Adipocyte (in vitro differentiated cells): ENCODE measurements at regions not wholly inside any gene's neighbourhood (a gene's known extent, or its start where the extent isn't known, plus 50 kb on each side); places are given as distances from the start of the nearest gene placed in this dataset.
A peak's percentile ranks its signal among the peaks of the same experiment; 100 is the strongest.

Source experiments
- DNase-seq: peaks from one replicate; pipeline ENCODE4 v3.0.0-alpha.2; 2015; ENCODE audit warnings: low read depth
- H3K27me3 ChIP-seq: replicated peaks from 2 replicates; pipeline ENCODE4 v1.7.0; 2013; ENCODE audit warnings: mild to moderate bottlenecking, low read length, moderate library complexity; ENCODE audit not compliant: control insufficient read depth, insufficient read depth
- H3K36me3 ChIP-seq: 2 replicates; pipeline ENCODE4 v1.7.0; 2013; ENCODE audit warnings: low read length, mild to moderate bottlenecking, moderate library complexity; ENCODE audit not compliant: control insufficient read depth, insufficient read depth, severe bottlenecking
- H3K4me1 ChIP-seq: 2 replicates; pipeline ENCODE4 v1.7.0; 2013; ENCODE audit warnings: mild to moderate bottlenecking, low read length, moderate library complexity; ENCODE audit not compliant: control insufficient read depth, insufficient read depth
- H3K4me3 ChIP-seq: 2 replicates; pipeline ENCODE4 v1.7.0; 2013; ENCODE audit warnings: mild to moderate bottlenecking, low read length, moderate library complexity
- H3K9ac ChIP-seq: 2 replicates; pipeline ENCODE4 v1.7.0; 2013; ENCODE audit warnings: mild to moderate bottlenecking, low read length, moderate library complexity
- H3K9me3 ChIP-seq: 2 replicates; pipeline ENCODE4 v1.7.0; 2013; ENCODE audit warnings: mild to moderate bottlenecking, low read length, moderate library complexity; ENCODE audit not compliant: control insufficient read depth

GRCh38 chr2:60154142-60154541 lies 399.3 kb downstream of the BCL11A start:
- Histone ChIP-seq H3K4me3 (no peak overlapping the region), H3K9ac (no peak overlapping the region)
- no peak for DNase-seq

DNA sequence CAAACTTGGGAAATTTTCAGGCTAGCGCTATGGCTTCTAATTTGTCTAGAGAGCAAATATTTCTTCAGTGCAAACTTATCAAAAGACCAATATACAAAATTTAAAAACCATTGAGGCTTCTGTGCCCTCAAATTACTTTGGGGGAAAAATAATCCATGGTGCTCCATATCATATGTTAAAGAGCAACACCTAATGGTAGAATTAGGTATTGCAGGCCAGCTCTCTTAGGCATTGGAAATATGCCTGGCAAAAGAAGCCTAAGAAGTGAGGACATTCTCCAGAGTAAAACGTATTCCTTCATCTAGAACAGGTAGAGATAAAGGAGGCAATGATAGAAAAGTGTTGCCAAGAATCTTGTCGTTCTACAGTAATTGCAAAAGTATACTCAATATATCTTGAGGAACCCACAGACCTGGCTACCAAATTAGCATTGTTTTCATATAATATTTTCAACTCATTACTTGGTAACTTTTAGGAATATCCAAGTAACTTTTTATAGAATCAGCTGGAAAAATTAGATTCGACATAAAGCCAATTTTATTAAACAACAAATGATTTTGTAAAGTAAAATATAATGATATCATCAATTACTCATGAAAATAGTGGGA lies 401.1 kb downstream of the BCL11A start:
- peak; percentile 5 for DNase-seq
- H3K4me1 ChIP-seq: no peaks in the 10 kb centered on the region
- H3K9ac ChIP-seq: no peak overlapping the region
- no peaks in the 10 kb centered on the region for H3K27me3 ChIP-seq
- H3K4me3 ChIP-seq: no peak overlapping the region
- no peaks in the 10 kb centered on the region for H3K36me3 ChIP-seq
- peaks cover 4% of the 10 kb centered on the region for H3K9me3 ChIP-seq

More at GRCh38 chr2:60154142-60154541, 399.3 kb downstream of the BCL11A start:
- Histone ChIP-seq H3K4me1 (no peaks in the 10 kb centered on the region), H3K36me3 (no peaks in the 10 kb centered on the region), H3K9me3 (peaks cover 4% of the 10 kb centered on the region), H3K27me3 (no peaks in the 10 kb centered on the region)

- Histone ChIP-seq H3K27me3 (no peaks in the 10 kb centered on the region), H3K9me3 (peaks cover 4% of the 10 kb centered on the region), H3K4me3 (no peak overlapping the region), H3K9ac (no peak overlapping the region), H3K4me1 (no peaks in the 10 kb centered on the region), H3K36me3 (no peaks in the 10 kb centered on the region)
- no peak for DNase-seq
Observed at GRCh38 chr2:60149176-60149575, 404.3 kb downstream of the BCL11A start.

DNA sequence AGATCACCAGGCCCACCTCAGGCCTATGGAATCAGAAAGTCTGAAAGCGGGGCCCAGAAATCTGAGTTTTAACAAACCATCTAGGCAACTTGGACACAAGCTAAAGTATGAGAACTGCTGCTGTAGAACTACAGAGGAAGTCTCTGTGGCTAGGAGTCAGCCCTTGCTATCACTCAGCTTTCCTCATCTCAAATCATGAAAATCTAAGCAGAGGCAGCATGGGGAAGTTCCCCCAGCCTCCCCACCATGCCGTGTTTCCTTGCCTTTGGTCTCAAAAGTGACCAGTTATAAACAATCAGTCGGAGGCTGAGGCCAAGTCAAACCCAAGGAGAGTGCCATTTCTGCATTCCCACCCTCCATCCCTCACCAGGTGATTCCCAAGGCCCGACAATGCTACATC lies 404.7 kb downstream of the BCL11A start:
- H3K27me3 ChIP-seq: no peaks in the 10 kb centered on the region
- no peaks in the 10 kb centered on the region for H3K4me1 ChIP-seq
- H3K36me3 ChIP-seq: no peaks in the 10 kb centered on the region
- H3K9me3 ChIP-seq: peaks cover 2% of the 10 kb centered on the region
- H3K4me3 ChIP-seq: no peak overlapping the region
- no peak overlapping the region for H3K9ac ChIP-seq
- no peak for DNase-seq

DNA sequence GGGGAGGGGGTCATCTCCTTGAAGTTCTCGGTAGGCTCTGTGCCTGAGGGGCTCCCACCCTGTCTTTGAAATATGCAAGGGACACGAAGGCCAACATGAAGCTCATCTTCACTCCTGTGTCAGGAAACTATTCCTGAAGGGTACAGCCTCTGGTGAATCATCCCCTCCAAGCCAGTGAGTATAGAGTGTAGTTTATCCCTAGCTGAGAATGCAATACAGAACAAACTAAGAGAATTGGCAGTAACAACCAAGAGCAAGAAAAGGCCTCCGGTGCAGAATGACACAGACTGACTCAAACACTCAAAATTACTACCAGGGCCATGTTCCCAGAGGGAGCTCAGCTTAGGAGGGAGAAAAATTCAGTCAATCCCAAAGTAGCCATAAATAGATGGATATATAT lies 413.3 kb downstream of the BCL11A start:
- Histone ChIP-seq H3K4me1 (no peaks in the 10 kb centered on the region), H3K9ac (no peak overlapping the region), H3K4me3 (no peak overlapping the region), H3K27me3 (no peaks in the 10 kb centered on the region), H3K9me3 (no peaks in the 10 kb centered on the region), H3K36me3 (no peaks in the 10 kb centered on the region)
- no peak for DNase-seq

DNA sequence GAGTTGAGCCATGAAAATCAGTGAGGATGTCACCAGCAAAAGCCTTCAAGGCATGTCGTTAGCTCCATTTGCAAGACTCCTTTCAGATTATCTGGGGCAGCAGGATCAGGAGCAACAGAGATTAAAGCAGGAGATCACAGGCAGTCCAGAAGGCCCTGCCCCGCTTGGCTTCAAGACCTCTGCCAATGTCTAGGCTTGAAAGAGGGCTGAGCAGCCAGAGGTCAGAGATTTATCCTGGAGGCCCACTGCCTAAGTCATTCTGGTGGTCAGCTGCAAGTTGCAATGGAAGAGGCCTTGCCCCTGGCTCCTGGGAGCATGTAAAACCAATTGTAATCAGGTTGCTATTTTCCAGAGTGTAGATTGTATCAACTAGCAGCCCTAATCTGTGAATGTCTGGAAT lies 416.5 kb downstream of the BCL11A start:
- Histone ChIP-seq H3K4me3 (no peak overlapping the region), H3K9ac (no peak overlapping the region), H3K27me3 (no peaks in the 10 kb centered on the region), H3K36me3 (no peaks in the 10 kb centered on the region), H3K4me1 (no peaks in the 10 kb centered on the region), H3K9me3 (no peaks in the 10 kb centered on the region)
- no peak for DNase-seq

DNA sequence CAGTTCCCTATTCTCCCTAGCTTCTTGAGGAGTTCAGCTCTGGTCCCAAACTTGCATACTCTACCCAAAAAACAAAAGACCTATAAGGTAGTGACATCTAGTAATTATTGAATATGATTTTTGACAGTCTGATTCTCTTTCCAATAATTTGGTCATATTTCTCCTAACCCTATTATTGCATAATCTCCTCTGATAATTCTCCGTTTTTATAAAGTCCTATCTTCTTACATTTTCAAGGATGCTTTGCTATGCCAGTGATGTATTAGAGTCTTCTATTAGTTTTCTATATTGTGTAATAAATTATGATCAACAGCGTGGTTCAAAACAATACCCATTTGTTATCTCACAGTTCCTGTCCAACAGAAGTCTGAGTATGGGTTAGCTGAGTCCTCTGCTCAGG lies 426.3 kb downstream of the BCL11A start:
- Histone ChIP-seq H3K9ac (no peak overlapping the region), H3K36me3 (no peaks in the 10 kb centered on the region), H3K4me1 (no peaks in the 10 kb centered on the region), H3K4me3 (no peak overlapping the region), H3K27me3 (no peaks in the 10 kb centered on the region), H3K9me3 (peaks cover 9% of the 10 kb centered on the region)
- no peak for DNase-seq

GRCh38 chr2:60125611-60126426 lies 427.6 kb downstream of the BCL11A start:
- Histone ChIP-seq H3K9me3 (peaks cover 10% of the 10 kb centered on the region), H3K4me3 (no peak overlapping the region), H3K4me1 (no peaks in the 10 kb centered on the region), H3K9ac (no peak overlapping the region), H3K27me3 (no peaks in the 10 kb centered on the region), H3K36me3 (no peaks in the 10 kb centered on the region)
- no peak for DNase-seq

GRCh38 chr2:60119778-60120177 lies 433.7 kb downstream of the BCL11A start:
- no peaks in the 10 kb centered on the region for H3K36me3 ChIP-seq
- no peaks in the 10 kb centered on the region for H3K4me1 ChIP-seq
- no peak overlapping the region for H3K4me3 ChIP-seq
- DNase-seq: no peak
- H3K9me3 ChIP-seq: peaks cover 12% of the 10 kb centered on the region
- no peak overlapping the region for H3K9ac ChIP-seq
- no peaks in the 10 kb centered on the region for H3K27me3 ChIP-seq

GRCh38 chr2:60118917-60119316 lies 434.5 kb downstream of the BCL11A start:
- H3K9ac ChIP-seq: no peak overlapping the region
- H3K9me3 ChIP-seq: peaks cover 12% of the 10 kb centered on the region
- no peaks in the 10 kb centered on the region for H3K36me3 ChIP-seq
- no peak overlapping the region for H3K4me3 ChIP-seq
- H3K4me1 ChIP-seq: no peaks in the 10 kb centered on the region
- no peak for DNase-seq
- H3K27me3 ChIP-seq: no peaks in the 10 kb centered on the region

DNA sequence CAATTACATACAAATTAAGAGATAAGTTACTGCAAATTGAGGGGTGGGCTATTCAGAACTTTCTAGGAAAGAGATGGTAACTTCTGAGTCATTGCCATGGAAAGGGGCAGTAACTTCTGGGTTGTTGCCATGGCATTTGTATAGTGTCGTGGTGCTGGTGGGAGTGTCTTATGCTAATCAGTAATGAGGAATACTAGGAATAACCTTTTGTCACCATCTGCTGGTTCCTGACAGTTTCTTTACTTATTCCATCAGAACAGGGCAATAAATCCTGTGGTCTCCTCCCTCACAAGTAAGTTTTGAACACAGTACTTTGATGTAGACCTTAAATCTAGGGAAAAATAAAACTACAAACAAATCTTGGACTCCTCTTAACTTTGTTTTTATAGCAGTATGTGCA lies 435.4 kb downstream of the BCL11A start:
- Histone ChIP-seq H3K4me3 (no peak overlapping the region), H3K4me1 (no peaks in the 10 kb centered on the region), H3K36me3 (no peaks in the 10 kb centered on the region), H3K27me3 (no peaks in the 10 kb centered on the region), H3K9ac (no peak overlapping the region), H3K9me3 (peaks cover 12% of the 10 kb centered on the region)
- DNase-seq: no peak
